ENCODE measurements at regions not wholly inside any gene's neighbourhood (a gene's known extent, or its start where the extent isn't known, plus 50 kb on each side); places are given as distances from the start of the nearest gene placed in this dataset.

- no peak overlapping the region for H3K9ac ChIP-seq (ENCODE audit: control insufficient read depth, extremely low read depth, insufficient read depth, low read length)
- no peak for TF ChIP-seq EZH2 (IDR thresholded peaks at IDR 0.05; ENCODE audit: low read length)
- TF ChIP-seq, protein P1, sequence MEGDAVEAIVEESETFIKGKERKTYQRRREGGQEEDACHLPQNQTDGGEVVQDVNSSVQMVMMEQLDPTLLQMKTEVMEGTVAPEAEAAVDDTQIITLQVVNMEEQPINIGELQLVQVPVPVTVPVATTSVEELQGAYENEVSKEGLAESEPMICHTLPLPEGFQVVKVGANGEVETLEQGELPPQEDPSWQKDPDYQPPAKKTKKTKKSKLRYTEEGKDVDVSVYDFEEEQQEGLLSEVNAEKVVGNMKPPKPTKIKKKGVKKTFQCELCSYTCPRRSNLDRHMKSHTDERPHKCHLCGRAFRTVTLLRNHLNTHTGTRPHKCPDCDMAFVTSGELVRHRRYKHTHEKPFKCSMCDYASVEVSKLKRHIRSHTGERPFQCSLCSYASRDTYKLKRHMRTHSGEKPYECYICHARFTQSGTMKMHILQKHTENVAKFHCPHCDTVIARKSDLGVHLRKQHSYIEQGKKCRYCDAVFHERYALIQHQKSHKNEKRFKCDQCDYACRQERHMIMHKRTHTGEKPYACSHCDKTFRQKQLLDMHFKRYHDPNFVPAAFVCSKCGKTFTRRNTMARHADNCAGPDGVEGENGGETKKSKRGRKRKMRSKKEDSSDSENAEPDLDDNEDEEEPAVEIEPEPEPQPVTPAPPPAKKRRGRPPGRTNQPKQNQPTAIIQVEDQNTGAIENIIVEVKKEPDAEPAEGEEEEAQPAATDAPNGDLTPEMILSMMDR (optimal IDR thresholded peaks at IDR 0.05 in 1 of 3, IDR thresholded peaks at IDR 0.05 in 1 of 3, conservative IDR thresholded peaks at IDR 0.05 in 1 of 3; ENCODE audit: extremely low read depth in 1 of 3, insufficient read depth in 2 of 3, low read length in 3 of 3): no peak
- dilution Hi-C loops (cut with MboI; ENCODE audit: extremely low pct_ligation_motif_present, low sequenced_read_pairs): no loop called here
Measured at GRCh38 chr5:53427965-53428364, 52.5 kb upstream of the FST start.

DNA sequence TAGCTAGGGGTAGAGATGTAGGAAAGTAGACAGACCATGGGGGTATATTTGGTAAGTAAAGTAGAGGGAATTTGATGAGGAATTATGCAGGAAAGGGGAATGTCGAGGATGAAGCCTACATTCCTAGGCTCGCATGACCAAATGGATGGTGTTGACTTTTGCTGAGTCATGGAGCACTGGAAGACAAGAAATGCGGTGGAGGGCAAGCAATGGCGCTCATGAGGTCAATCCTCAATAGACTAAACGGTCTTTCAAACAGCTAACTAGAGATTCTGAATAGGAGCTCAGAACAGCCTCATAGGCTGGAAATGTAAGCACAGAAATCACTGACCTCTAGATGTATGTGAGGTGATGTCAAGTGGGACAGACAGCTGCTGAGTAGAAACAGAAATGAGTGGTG lies 50.7 kb upstream of the FST start:
- H2AFZ ChIP-seq (ENCODE audit: control insufficient read depth, low read length): peak overlapping the region; percentile 11
- H3K4me3 ChIP-seq (ENCODE audit: control insufficient read depth in 2 of 3, extremely low read depth in 1 of 3, insufficient read depth in 2 of 3, low read depth in 1 of 3, low read length in 3 of 3): no peak overlapping the region
- no peak overlapping the region for H3K9ac ChIP-seq (ENCODE audit: control insufficient read depth, extremely low read depth, insufficient read depth, low read length)
- no peaks in the 10 kb centered on the region for H3K9me1 ChIP-seq (ENCODE audit: control insufficient read depth, extremely low read depth, insufficient read depth, low read length)
- DNase-seq (ENCODE audit: low read depth, low spot score) (no peak), FAIRE-seq (peak; percentile 9)
- H3K27me3 ChIP-seq (ENCODE audit: control insufficient read depth, extremely low read depth, insufficient read depth, low read length): no peaks in the 10 kb centered on the region
- H3K27ac ChIP-seq (ENCODE audit: control insufficient read depth, insufficient read depth, low read length): peak overlapping the region; percentile 11
- H3K9me3 ChIP-seq (ENCODE audit: control insufficient read depth, low read depth, low read length): no peaks in the 10 kb centered on the region
- H4K20me1 ChIP-seq (ENCODE audit: control insufficient read depth, extremely low read depth, insufficient read depth, low read length): no peaks in the 10 kb centered on the region
- H3K79me2 ChIP-seq (ENCODE audit: control insufficient read depth, insufficient read depth, low read length): no peaks in the 10 kb centered on the region
- peaks cover 17% of the 10 kb centered on the region for H3K4me1 ChIP-seq (ENCODE audit: control insufficient read depth, extremely low read depth, insufficient read depth, low read length)
- H3K4me2 ChIP-seq (ENCODE audit: control insufficient read depth, extremely low read depth, insufficient read depth, low read depth, low read length): no peak overlapping the region
- dilution Hi-C loops (cut with MboI; ENCODE audit: extremely low pct_ligation_motif_present, low sequenced_read_pairs): no loop called here
- no peak for TF ChIP-seq EZH2 (IDR thresholded peaks at IDR 0.05; ENCODE audit: low read length)
- TF ChIP-seq, protein P1 (optimal IDR thresholded peaks at IDR 0.05 in 1 of 3, IDR thresholded peaks at IDR 0.05 in 1 of 3, conservative IDR thresholded peaks at IDR 0.05 in 1 of 3; ENCODE audit: extremely low read depth in 1 of 3, insufficient read depth in 2 of 3, low read length in 3 of 3): no peak
- H3K36me3 ChIP-seq (ENCODE audit: control insufficient read depth in 2 of 2, extremely low read depth in 1 of 2, insufficient read depth in 2 of 2, low read length in 2 of 2): no peaks in the 10 kb centered on the region

More at GRCh38 chr5:53427965-53428364, 52.5 kb upstream of the FST start:
- Histone ChIP-seq H3K36me3 (ENCODE audit: control insufficient read depth in 2 of 2, extremely low read depth in 1 of 2, insufficient read depth in 2 of 2, low read length in 2 of 2) (no peaks in the 10 kb centered on the region), H3K27me3 (ENCODE audit: control insufficient read depth, extremely low read depth, insufficient read depth, low read length) (no peaks in the 10 kb centered on the region), H3K27ac (ENCODE audit: control insufficient read depth, insufficient read depth, low read length) (no peak overlapping the region), H3K4me1 (ENCODE audit: control insufficient read depth, extremely low read depth, insufficient read depth, low read length) (peaks cover 29% of the 10 kb centered on the region), H2AFZ (ENCODE audit: control insufficient read depth, low read length) (no peak overlapping the region), H3K79me2 (ENCODE audit: control insufficient read depth, insufficient read depth, low read length) (no peaks in the 10 kb centered on the region), H3K4me3 (ENCODE audit: control insufficient read depth in 2 of 3, extremely low read depth in 1 of 3, insufficient read depth in 2 of 3, low read depth in 1 of 3, low read length in 3 of 3) (no peak overlapping the region), H3K9me1 (ENCODE audit: control insufficient read depth, extremely low read depth, insufficient read depth, low read length) (no peaks in the 10 kb centered on the region), H4K20me1 (ENCODE audit: control insufficient read depth, extremely low read depth, insufficient read depth, low read length) (no peaks in the 10 kb centered on the region), H3K9me3 (ENCODE audit: control insufficient read depth, low read depth, low read length) (no peaks in the 10 kb centered on the region), H3K4me2 (ENCODE audit: control insufficient read depth, extremely low read depth, insufficient read depth, low read depth, low read length) (no peak overlapping the region)
- DNase-seq (ENCODE audit: low read depth, low spot score) (no peak), FAIRE-seq (no peak)

Measured in keratinocyte (primary cell).